Body of pancreas (tissue), 4 donors: ENCODE measurements at regions not wholly inside any gene's neighbourhood (a gene's known extent, or its start where the extent isn't known, plus 50 kb on each side); places are given as distances from the start of the nearest gene placed in this dataset.

ENCODE experiments used
- ATAC-seq: fragments of 150-250 bp; one replicate; pipeline ENCODE4 v1.9.1; 2016
- DNase-seq, 4 donors: peaks; one replicate each; pipeline ENCODE4 v3.0.0-alpha.2; 2019
- H3K27ac ChIP-seq, 4 donors: fragments of 200-600 bp; sonication (generic); 1 replicate in 3 of 4; 2 replicates in 1 of 4; pipeline versions ENCODE4 v1.5.1 to v1.6.1; 2016 to 2019; ENCODE audit warnings: mild to moderate bottlenecking in 1 of 4, mixed read lengths in 1 of 4, moderate library complexity in 1 of 4
- H3K27me3 ChIP-seq, 2 donors: fragments of 200-600 bp; sonication (generic); one replicate each; pipeline ENCODE4 v1.6.0; 2016; ENCODE audit warnings: mild to moderate bottlenecking in 1 of 2
- H3K36me3 ChIP-seq, 2 donors: fragments of 200-600 bp; sonication (generic); replicated peaks in 1 of 2; 2 replicates each; pipeline ENCODE4 v1.5.1; 2016; ENCODE audit warnings: low read depth in 2 of 2; ENCODE audit not compliant: insufficient read depth in 1 of 2
- H3K4me1 ChIP-seq: fragments of 200-600 bp; sonication (generic); one replicate; pipeline ENCODE4 v1.6.0; 2016
- H3K4me3 ChIP-seq, 2 donors: fragments of 200-600 bp; sonication (generic); 1 replicate in 1 of 2; 2 replicates in 1 of 2; pipeline ENCODE4 v1.5.1; 2016 to 2019
- H3K9me3 ChIP-seq, 3 donors: fragments of 200-600 bp; sonication (generic); 1 replicate in 2 of 3; 2 replicates in 1 of 3; pipeline ENCODE4 v1.5.1; 2016
- CTCF ChIP-seq, 7 experiments: fragments of 450-650 bp in 4 of 7; fragments of 200-600 bp in 3 of 7; sonication (generic) in 3 of 7; IDR thresholded peaks; one replicate each; pipeline ENCODE4 v1.5.1; 2016 to 2019; ENCODE audit warnings: antibody characterized with exemption in 7 of 7
- POLR2A ChIP-seq, 3 donors: fragments of 450-650 bp; IDR thresholded peaks; one replicate each; pipeline ENCODE4 v1.6.1; 2016; ENCODE audit warnings: antibody characterized with exemption in 3 of 3, mild to moderate bottlenecking in 2 of 3
- WGBS, 2 donors: methylation state at CpG; one replicate each; pipeline ENCODE4 v1.1.5; 2017; 5-methylcytosine and 5-hydroxymethylcytosine counted together
- intact Hi-C: fragments of 100-400 bp; cut with DNase I; formaldehyde crosslinking; loops from one replicate; pipeline ENCODE4 v1.15.1; 2023

- H3K27ac ChIP-seq: no peak overlapping the region
- H3K9me3 ChIP-seq: no peaks in the 10 kb centered on the region
- ATAC-seq: no peak
- H3K36me3 ChIP-seq: no peaks in the 10 kb centered on the region
- intact Hi-C loops: no loop called here
- no peaks in the 10 kb centered on the region for H3K4me1 ChIP-seq
- no peaks in the 10 kb centered on the region for H3K27me3 ChIP-seq
- WGBS, 2 donors: 75 to 100% methylated on average over 1 of the region's 1 CpG
- no peak overlapping the region for H3K4me3 ChIP-seq
- TF ChIP-seq POLR2A (IDR thresholded peaks at IDR 0.05): no peak
- TF ChIP-seq CTCF (IDR thresholded peaks at IDR 0.05): no peak
- no peak for DNase-seq
Measured at GRCh38 chr16:55249936-55250335, 74.1 kb upstream of the IRX6 start.

GRCh38 chr16:55250701-55251100, 73.3 kb upstream of the IRX6 start:
- WGBS, 2 donors: 60 to 62% methylated on average over 1 of the region's 1 CpG
- Histone ChIP-seq H3K4me1 (no peaks in the 10 kb centered on the region), H3K4me3 (no peak overlapping the region), H3K9me3 (no peaks in the 10 kb centered on the region), H3K27me3 (no peaks in the 10 kb centered on the region), H3K27ac (no peak overlapping the region), H3K36me3 (no peaks in the 10 kb centered on the region)
- TF ChIP-seq CTCF (IDR thresholded peaks at IDR 0.05): no peak
- no peak for TF ChIP-seq POLR2A (IDR thresholded peaks at IDR 0.05)
- ATAC-seq: no peak
- no peak for DNase-seq
- intact Hi-C loops: no loop called here

- intact Hi-C loops: no loop called here
- no peaks in the 10 kb centered on the region for H3K4me1 ChIP-seq
- WGBS, 2 donors: 74 to 83% methylated on average over 2 of the region's 2 CpGs
- H3K36me3 ChIP-seq: no peaks in the 10 kb centered on the region
- no peaks in the 10 kb centered on the region for H3K27me3 ChIP-seq
- H3K9me3 ChIP-seq: no peaks in the 10 kb centered on the region
- DNase-seq: no peak
- H3K27ac ChIP-seq: no peak overlapping the region
- no peak overlapping the region for H3K4me3 ChIP-seq
- no peak for TF ChIP-seq POLR2A (IDR thresholded peaks at IDR 0.05)
- TF ChIP-seq CTCF (IDR thresholded peaks at IDR 0.05): no peak
- no peak for ATAC-seq
Measured at GRCh38 chr16:55251151-55251550, 72.9 kb upstream of the IRX6 start.

- WGBS, 2 donors: 92 to 96% methylated on average over 1 of the region's 1 CpG
- ATAC-seq: no peak
- intact Hi-C loops: no loop called here
Measured at GRCh38 chr16:55252577-55252976, 71.4 kb upstream of the IRX6 start.

More at GRCh38 chr16:55252577-55252976, 71.4 kb upstream of the IRX6 start:
- TF ChIP-seq CTCF (IDR thresholded peaks at IDR 0.05): no peak
- no peak for TF ChIP-seq POLR2A (IDR thresholded peaks at IDR 0.05)
- no peaks in the 10 kb centered on the region for H3K9me3 ChIP-seq
- H3K27me3 ChIP-seq: no peaks in the 10 kb centered on the region
- H3K36me3 ChIP-seq: no peaks in the 10 kb centered on the region
- DNase-seq: no peak
- H3K4me1 ChIP-seq: no peaks in the 10 kb centered on the region
- H3K4me3 ChIP-seq: no peak overlapping the region
- no peak overlapping the region for H3K27ac ChIP-seq
